GM21447 (cell line): ENCODE measurements at regions not wholly inside any gene's neighbourhood (a gene's known extent, or its start where the extent isn't known, plus 50 kb on each side); places are given as distances from the start of the nearest gene placed in this dataset.

Experiments used
- ATAC-seq: cut with Tn5 transposase; IDR thresholded peaks from one replicate; pipeline ENCODE4 v1.9.1; 2021; ENCODE audit not compliant: unreplicated experiment

- ATAC-seq, result no peak
Observed at GRCh38 chr20:50297498-50298376, 107.1 kb downstream of the CEBPB start.

DNA sequence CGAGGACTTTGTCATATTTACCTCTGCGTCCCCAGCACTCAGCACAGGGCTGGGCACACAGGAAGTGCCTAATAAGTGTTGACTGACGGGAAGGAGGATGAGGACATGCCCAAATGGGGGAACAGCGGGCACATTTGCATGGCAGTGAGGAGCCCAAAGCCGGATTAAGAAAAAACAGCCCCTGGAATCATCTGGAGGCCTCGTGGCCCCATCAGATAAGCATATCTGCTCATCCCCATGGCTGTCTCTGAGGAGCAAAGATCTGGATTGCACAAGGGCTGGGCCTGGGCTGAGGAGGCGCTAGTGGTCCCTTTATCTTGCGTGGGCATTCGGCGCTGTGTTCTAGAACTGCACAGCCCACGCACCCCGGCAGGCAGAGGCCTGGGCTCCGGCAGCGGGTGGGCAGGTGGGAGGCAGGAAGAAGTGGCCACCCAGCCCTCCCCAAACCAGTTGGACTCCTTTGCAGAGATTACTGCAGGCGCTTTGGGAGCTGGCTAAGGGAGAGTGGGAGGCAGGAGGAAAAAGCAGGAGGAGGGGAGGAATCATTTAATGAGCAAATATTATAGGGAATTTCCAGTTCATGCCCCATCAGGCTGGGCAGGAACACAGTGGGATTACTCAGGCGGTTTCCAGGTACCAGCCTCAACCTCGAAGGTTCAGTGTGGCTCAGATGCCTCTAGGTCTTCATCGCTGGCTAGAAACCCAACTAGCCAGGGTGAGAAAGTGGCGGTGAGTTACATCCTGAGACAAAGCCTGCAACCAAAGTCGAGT, 108.1 kb downstream of the CEBPB start:
- ATAC-seq, result no peak

DNA sequence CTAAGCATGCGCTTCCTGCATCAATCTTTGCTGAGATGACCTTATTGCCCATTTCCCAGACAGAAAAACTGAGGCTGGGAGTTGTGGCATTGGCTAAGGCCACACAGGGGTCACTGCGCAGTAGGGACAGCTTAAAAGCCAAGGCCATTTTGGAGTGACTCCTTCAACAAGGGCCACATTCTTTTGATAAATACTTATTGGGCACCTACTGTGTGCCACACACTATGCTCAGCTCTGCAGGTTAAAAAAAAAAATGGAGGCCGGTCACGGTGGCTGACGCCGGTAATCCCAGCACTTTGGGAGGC, 108.6 kb downstream of the CEBPB start:
- no peak for ATAC-seq

GRCh38 chr20:50301165-50301564, 110.5 kb downstream of the CEBPB start:
- ATAC-seq, result no peak

GRCh38 chr20:50301712-50302111, 111.1 kb downstream of the CEBPB start:
- ATAC-seq, result no peak

DNA sequence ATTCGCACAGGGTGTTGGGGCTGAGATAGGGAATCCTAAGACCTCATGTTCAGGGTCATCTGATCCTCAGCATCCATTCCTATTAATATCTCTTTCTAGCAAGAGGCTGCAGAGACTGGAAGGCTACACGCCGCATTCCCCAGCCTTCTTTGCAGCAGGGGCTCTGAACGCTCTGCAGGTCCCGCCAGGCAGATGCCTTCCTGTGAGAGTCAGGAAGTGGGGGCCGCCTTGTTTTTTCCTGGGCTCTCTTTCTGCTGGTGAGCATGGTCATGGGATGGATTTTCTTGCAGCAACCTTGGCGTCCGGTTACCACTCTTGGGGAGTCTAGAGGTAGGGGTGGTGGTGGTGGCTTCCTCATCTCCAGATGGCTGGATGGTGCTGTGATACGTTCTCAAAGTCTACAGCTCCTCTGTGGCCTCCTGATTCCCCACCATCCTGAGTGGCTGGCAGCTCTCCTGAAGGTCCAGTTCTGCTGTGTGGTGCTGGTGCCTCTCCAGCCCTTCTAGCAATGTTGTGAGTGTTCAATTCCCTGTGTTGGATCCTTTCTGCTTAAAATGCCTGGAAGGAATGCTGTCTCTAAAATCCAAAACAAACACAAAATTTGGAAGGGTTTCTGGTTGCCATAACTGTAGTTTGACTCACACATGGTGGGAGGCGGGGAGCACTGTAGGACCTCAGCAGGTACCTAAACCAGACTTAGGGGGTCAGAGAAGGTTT, 111.9 kb downstream of the CEBPB start:
- no peak for ATAC-seq

DNA sequence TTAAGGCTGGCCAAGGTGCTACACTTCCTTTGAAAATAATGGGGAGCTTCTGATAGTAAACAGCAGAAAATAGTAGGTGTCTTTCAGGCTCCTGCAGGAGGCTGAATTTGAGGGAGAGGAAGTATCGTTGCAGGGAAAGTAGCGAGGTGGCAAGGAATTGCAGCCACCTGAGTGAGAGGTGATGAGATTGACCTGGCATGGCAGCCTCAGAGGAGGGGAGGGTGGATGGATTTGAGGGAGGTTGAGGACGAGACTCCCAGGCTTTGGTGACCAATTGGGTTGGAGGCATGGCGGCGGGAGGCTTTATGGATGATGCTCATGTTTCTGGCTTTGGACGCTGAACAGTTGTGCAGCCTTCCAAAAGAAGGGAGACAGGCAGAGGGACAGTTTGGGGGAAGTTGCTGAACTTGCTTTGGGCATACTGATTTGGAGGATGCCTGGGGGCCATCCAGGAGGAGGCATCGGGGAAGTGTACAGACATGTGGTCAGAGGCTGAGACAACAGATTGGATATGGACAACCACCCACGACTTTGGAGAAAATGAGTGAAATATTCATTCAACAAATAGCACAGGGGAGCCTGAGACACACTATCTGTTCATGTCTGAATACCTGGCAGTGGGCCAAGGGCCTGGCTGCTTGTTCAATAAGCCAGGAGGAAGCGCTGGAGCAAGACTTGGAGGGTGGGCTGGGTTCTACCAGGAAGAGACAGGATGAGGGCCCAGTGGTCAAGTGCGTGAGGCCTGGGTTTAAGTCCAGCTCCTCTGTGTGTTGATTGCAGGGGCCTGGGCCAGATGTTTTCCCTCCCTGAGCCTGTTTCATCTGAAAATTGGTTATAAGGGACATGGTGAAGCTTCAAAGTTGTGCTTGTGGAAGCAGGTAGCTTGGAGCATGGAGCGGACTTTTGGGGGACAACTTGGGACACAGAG, 113.2 kb downstream of the CEBPB start:
- ATAC-seq, result no peak

- no peak for ATAC-seq
Observed at GRCh38 chr20:50304501-50304856, 113.8 kb downstream of the CEBPB start.

DNA sequence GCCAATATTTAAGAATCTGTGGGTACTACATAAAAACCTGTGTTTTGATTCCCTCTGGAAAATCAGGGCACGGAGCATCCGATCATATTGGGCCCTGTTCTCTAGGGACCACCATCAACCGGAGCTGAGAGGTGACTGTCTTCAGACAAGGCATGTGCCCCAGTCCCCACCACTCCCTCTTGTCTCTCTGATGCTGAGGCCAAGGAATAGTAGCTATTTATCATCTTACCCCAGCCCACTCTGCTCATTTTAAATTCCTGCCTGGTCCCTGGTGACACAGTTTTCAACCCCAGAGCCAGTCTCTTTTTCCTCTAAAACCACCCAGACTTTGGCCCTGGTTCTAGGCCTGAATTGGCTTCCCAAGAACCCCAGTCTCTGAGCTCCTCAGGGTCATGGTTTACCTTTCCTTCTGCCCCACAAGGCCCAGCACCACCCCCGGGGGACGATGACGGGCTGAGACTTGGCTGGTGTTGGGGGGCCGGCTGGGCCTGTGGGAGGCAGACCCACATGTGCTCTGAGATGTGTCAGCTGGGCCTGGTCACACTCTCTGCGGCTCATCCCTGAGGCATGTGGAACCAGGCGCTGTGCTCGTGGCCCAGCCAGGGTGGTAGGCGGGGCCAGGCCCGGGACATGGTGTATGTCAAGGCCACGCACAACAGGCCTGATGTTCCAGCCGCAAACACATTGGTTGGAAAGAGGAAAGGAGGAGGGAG, 114.4 kb downstream of the CEBPB start:
- ATAC-seq, result no peak

GRCh38 chr20:50305636-50306477, 115.2 kb downstream of the CEBPB start:
- no peak for ATAC-seq

- no peak for ATAC-seq
Observed at GRCh38 chr20:50306478-50307423, 116.1 kb downstream of the CEBPB start.

GRCh38 chr20:50308166-50308512, 117.5 kb downstream of the CEBPB start:
- ATAC-seq, result no peak

DNA sequence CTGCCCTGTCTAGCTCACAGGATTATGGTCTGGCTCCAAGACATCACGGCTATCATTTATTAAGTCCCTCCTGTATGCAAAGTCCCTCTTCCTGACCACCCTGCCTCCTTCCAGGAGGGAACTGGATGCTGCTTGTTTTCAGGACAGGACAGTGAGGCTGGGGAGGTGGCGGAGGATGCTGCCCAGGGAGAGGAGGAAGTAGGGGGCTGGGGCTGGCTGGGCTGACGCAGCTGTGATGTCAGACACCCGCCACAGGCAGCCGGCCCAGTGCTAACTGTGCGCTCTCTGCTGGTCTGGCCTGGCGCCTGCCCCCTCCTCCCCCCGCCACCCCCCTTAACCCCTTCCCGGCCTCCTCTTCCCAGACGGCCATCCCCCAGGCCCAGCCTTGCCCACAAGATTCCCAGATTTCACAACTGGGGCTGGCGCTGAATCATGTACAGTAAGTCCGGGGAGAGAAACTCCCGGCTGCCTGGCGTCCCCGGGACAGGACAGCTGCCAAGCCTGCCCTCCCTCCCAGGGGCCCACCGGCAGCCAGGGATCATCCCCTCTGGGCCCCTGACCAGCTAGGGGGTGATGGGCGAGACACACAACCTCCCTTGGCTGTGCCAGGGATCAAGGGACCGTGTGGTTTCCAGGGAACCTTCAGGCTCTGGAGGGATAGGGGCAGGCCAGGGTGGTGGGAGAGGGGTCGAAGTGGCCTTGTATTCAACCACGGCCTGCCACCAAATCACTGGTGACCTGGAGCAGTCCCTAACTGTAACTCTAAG, 118.1 kb downstream of the CEBPB start:
- no peak for ATAC-seq

DNA sequence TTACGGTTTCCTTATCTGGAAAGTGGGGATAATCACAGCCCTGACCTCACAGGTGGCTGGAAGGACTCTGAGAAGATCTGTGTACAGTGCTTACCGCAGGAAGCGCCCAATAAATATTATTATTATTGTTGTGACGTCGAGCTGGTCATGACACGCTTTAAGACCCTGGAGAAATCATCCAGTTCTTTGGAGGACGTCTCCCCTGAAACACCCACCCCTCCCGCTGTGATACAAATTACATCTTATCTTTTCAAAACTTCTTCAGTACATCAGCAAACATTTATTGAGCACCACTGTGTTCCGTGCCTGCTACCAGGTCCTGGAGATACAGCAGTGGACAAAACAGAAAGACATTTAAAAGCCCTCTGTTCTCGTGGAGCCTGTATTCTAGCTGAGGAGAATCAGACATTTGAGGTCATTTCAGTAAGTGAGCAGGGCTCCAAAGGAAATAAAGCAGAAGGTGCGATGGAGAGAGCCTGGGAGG, 118.7 kb downstream of the CEBPB start:
- no peak for ATAC-seq

DNA sequence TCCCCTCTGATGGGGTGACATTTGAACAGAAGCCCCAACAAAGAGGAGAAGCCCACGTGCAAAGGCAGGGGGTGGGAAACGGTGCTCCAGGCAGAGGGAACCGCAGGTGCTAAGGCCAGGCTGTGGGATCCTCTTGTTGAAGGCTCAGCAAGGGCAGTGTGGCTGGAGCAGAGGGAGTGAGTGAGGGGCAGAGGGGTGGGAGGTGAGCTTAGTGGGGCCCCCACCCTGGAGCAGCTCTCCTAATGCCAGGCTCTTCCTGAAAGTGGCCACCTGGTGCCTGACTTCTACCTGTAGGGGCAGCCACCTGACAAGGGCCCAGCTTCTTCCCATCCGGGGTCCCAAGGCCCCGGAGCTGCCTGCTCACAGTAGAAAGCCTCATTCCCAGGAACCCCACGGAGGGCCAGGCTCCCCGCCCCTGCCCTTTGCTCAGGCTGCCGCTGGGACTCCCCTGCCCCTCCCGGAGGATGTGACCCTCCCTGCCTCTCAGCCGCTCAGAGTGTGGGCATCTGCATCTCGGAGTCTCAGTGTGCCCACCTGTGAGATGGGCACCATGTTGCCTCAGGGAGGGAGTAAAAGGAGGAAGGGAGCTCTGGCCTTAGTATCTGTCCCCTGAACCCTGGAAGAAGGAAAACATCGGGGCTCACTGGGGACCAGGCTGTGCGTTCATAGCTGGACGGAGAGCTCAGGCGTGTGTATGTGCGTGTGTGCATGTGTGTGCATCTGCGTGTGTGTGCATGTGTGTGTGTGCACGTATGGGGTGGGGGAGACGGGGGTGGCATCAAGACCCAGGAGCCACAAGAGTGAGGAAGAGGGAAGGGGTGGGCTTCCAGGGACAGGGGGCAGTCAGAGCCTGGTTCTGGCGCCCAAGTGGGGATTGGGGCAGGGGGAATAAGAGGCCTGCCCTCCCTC, 119.4 kb downstream of the CEBPB start:
- ATAC-seq, result no peak

GRCh38 chr20:50310673-50311051, 120.0 kb downstream of the CEBPB start:
- ATAC-seq, result no peak
